GM23338 (cell line): ENCODE measurements at regions not wholly inside any gene's neighbourhood (a gene's known extent, or its start where the extent isn't known, plus 50 kb on each side); places are given as distances from the start of the nearest gene placed in this dataset.

Experiments
- CREB1 ChIP-seq: fragments of 250-450 bp; sonication (Bioruptor Pico); IDR thresholded peaks from 2 replicates; pipeline ENCODE4 v1.5.0; 2020; ENCODE audit warnings: low read depth, mild to moderate bottlenecking, moderate library complexity
- ETS1 ChIP-seq: IDR thresholded peaks from 2 replicates; pipeline ENCODE4 v1.6.1; 2016; ENCODE audit warnings: antibody characterized with exemption
- EZH2 ChIP-seq: fragments of 200-600 bp; sonication (generic); IDR thresholded peaks from one replicate; pipeline ENCODE4 v1.8.0; 2017; ENCODE audit warnings: antibody characterized with exemption, mild to moderate bottlenecking, low read depth; ENCODE audit not compliant: unreplicated experiment
- EZH2phosphoT487 ChIP-seq: fragments of 200-600 bp; sonication (generic); IDR thresholded peaks from one replicate; pipeline ENCODE4 v1.8.1; 2018; ENCODE audit warnings: antibody characterized with exemption; ENCODE audit not compliant: unreplicated experiment
- JUNB ChIP-seq: IDR thresholded peaks from one replicate; pipeline ENCODE4 v1.6.1; 2016; ENCODE audit warnings: antibody characterized with exemption; ENCODE audit not compliant: unreplicated experiment
- NANOG ChIP-seq: IDR thresholded peaks from 2 replicates; pipeline ENCODE4 v1.6.1; 2016; ENCODE audit warnings: antibody characterized with exemption, borderline replicate concordance
- POLR2AphosphoS5 ChIP-seq: IDR thresholded peaks from 2 replicates; pipeline ENCODE4 v1.6.1; 2016; ENCODE audit warnings: antibody characterized with exemption, low read depth
- REST ChIP-seq: IDR thresholded peaks from one replicate; pipeline ENCODE4 v1.6.1; 2018; ENCODE audit warnings: antibody characterized with exemption; ENCODE audit not compliant: unreplicated experiment
- STAT1 ChIP-seq: IDR thresholded peaks from one replicate; pipeline ENCODE4 v1.6.1; 2016; ENCODE audit warnings: antibody characterized with exemption; ENCODE audit not compliant: unreplicated experiment
- ZNF114 ChIP-seq: fragments of 250-450 bp; sonication (Bioruptor Pico); IDR thresholded peaks from 2 replicates; pipeline ENCODE4 v1.5.0; 2020; ENCODE audit warnings: mild to moderate bottlenecking, moderate library complexity
- ZNF331 ChIP-seq: fragments of 250-450 bp; sonication (Bioruptor Pico); IDR thresholded peaks from 2 replicates; pipeline ENCODE4 v1.5.0; 2020; ENCODE audit warnings: low read depth, mild to moderate bottlenecking, moderate library complexity
- ZNF462 ChIP-seq: fragments of 250-450 bp; sonication (Bioruptor Pico); IDR thresholded peaks from 2 replicates; pipeline ENCODE4 v1.5.0; 2020; ENCODE audit warnings: mild to moderate bottlenecking, moderate library complexity
- TF ChIP-seq, protein P1 (sequence below), 2 experiments: fragments of 200-600 bp in 1 of 2; sonication (generic) in 1 of 2; conservative IDR thresholded peaks; 2 replicates each; pipeline versions ENCODE4 v1.5.1 to v1.6.1; 2016 to 2017; ENCODE audit warnings: antibody characterized with exemption in 2 of 2, low read depth in 2 of 2, mild to moderate bottlenecking in 2 of 2, moderate library complexity in 1 of 2

GRCh38 chr1:78318011-78318410, 172.8 kb upstream of the PTGFR start:
- no peak for TF ChIP-seq EZH2
- TF ChIP-seq, protein P1, sequence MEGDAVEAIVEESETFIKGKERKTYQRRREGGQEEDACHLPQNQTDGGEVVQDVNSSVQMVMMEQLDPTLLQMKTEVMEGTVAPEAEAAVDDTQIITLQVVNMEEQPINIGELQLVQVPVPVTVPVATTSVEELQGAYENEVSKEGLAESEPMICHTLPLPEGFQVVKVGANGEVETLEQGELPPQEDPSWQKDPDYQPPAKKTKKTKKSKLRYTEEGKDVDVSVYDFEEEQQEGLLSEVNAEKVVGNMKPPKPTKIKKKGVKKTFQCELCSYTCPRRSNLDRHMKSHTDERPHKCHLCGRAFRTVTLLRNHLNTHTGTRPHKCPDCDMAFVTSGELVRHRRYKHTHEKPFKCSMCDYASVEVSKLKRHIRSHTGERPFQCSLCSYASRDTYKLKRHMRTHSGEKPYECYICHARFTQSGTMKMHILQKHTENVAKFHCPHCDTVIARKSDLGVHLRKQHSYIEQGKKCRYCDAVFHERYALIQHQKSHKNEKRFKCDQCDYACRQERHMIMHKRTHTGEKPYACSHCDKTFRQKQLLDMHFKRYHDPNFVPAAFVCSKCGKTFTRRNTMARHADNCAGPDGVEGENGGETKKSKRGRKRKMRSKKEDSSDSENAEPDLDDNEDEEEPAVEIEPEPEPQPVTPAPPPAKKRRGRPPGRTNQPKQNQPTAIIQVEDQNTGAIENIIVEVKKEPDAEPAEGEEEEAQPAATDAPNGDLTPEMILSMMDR (conservative IDR thresholded peaks at IDR 0.05; ENCODE audit: low read depth in 2 of 2): no peak
- no peak for TF ChIP-seq EZH2phosphoT487
- no peak for TF ChIP-seq POLR2AphosphoS5
- TF ChIP-seq CREB1 (CRISPR knock-in tag): no peak
- no peak for TF ChIP-seq ZNF462
- TF ChIP-seq ZNF114 (CRISPR knock-in tag): no peak
- TF ChIP-seq REST: no peak
- no peak for TF ChIP-seq ETS1
- no peak for TF ChIP-seq JUNB
- TF ChIP-seq NANOG: no peak
- TF ChIP-seq ZNF331: no peak
- no peak for TF ChIP-seq STAT1
